GM12892 (cell line): ENCODE measurements at regions not wholly inside any gene's neighbourhood (a gene's known extent, or its start where the extent isn't known, plus 50 kb on each side); places are given as distances from the start of the nearest gene placed in this dataset.

Experiments used
- POLR2AphosphoS5 ChIP-seq: IDR thresholded peaks from 2 replicates; pipeline ENCODE4 v1.6.1; 2011; ENCODE audit warnings: low read depth, low read length, control low read depth
- TAF1 ChIP-seq: IDR thresholded peaks from 2 replicates; pipeline ENCODE4 v1.6.1; 2011; ENCODE audit warnings: low read depth, mild to moderate bottlenecking, control low read depth, low read length, borderline replicate concordance

- no peak for TF ChIP-seq POLR2AphosphoS5
- TF ChIP-seq TAF1: no peak
These were observed 488.9 kb upstream of the SOX11 start for GRCh38 chr2:5203134-5203755.
